Retinal pigment epithelial cell (primary cell): ENCODE measurements at regions not wholly inside any gene's neighbourhood (a gene's known extent, or its start where the extent isn't known, plus 50 kb on each side); places are given as distances from the start of the nearest gene placed in this dataset.
A peak's percentile ranks its signal among the peaks of the same experiment; 100 is the strongest.

Experiments
- DNase-seq: peaks from one replicate; pipeline ENCODE4 v3.0.0-alpha.2; 2010; ENCODE audit warnings: low read depth
- H3K4me3 ChIP-seq: 2 replicates; pipeline ENCODE4 v1.5.1; 2011; ENCODE audit warnings: mild to moderate bottlenecking, low read length, control low read depth, moderate library complexity
- TF ChIP-seq, protein P1 (sequence below): conservative IDR thresholded peaks from 2 replicates; pipeline ENCODE4 v1.5.1; 2011; ENCODE audit warnings: low read depth, low read length, control low read depth, inconsistent platforms

DNA sequence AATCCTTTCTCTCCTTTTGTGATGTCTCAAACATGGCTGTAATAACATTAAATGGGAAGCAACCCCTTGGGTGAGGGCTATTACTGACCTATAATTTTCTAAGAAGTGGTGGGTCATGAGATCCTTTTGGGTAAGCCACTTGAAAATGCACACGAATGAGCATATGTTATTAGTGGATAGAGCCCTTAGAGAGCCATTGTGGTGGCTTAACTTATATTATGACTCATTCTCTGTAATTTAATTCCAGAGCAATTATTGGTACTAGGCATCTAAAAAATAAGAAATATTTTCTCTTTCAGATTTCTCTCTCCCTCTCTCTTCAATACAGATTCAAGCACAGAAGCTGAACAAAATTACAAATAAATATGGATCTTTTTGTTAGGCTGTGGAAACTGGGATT lies 1177.4 kb upstream of the PHF14 start:
- no peak overlapping the region for H3K4me3 ChIP-seq
- TF ChIP-seq, protein P1, sequence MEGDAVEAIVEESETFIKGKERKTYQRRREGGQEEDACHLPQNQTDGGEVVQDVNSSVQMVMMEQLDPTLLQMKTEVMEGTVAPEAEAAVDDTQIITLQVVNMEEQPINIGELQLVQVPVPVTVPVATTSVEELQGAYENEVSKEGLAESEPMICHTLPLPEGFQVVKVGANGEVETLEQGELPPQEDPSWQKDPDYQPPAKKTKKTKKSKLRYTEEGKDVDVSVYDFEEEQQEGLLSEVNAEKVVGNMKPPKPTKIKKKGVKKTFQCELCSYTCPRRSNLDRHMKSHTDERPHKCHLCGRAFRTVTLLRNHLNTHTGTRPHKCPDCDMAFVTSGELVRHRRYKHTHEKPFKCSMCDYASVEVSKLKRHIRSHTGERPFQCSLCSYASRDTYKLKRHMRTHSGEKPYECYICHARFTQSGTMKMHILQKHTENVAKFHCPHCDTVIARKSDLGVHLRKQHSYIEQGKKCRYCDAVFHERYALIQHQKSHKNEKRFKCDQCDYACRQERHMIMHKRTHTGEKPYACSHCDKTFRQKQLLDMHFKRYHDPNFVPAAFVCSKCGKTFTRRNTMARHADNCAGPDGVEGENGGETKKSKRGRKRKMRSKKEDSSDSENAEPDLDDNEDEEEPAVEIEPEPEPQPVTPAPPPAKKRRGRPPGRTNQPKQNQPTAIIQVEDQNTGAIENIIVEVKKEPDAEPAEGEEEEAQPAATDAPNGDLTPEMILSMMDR, result no peak
- peak; percentile 33 for DNase-seq

DNA sequence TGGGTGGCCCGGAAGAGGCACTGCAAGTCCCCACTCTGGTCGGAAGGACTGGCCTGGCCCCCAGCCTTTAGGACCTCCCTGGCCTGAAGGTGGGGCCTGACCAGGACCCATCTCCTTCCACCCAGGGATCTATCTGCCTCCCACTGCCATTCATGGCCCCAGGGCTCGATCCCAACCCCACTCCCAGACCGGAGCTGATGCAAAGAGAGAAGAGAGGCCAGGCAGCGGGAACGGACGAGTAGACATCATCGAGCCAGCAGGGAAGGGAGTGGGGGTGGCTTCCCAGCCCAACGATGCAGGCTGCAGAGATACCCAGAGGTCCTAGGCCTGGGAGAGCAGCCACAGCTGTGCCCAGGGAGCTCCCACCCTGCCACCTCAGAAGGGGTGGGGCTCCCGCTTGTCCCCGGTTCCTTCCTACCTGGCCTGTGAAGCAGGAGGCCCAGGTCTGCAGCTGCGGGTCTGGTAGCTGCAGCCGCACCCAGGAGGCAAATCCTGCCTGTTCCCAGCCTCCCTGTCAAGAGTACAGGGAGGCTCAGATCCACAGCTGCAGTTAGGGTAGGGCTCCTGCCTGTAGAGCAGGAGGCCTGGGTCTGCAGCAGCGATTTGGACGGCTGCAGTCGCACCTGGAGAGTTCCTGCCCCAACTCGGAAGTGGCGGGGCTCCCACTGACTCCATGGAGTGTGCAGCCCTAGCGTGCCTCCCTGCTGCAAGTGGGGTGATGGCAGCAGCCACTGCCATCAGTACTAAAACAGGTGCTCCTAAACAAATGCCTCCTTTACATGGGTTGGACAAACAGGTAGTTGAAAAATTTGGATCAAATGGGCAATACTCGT lies 1151.0 kb upstream of the PHF14 start:
- TF ChIP-seq, protein P1, result no peak
- no peak overlapping the region for H3K4me3 ChIP-seq
- DNase-seq, result no peak

GRCh38 chr7:9835199-9835598 lies 1138.5 kb upstream of the PHF14 start:
- DNase-seq, result no peak
- no peak overlapping the region for H3K4me3 ChIP-seq
- TF ChIP-seq, protein P1, result no peak

DNA sequence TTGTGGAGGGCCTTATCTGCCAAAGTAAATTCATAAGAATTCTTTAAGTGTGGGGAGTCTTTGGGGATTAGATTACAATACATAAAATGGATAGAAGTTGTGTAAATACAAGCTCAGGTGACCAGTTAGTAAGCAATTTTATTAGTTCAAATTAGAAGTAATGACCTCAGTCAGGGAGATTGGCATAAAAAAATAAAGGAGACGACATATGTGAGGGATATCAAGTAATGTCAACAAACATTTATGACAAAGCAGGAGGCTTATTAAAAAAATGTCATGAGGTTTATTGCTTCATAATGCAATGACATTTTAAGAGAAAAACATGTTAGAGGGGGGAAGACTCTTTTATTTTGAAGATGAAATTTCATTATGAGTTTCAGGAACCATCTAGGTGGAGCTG lies 1137.0 kb upstream of the PHF14 start:
- no peak overlapping the region for H3K4me3 ChIP-seq
- TF ChIP-seq, protein P1, result no peak
- peak; percentile 22 for DNase-seq

- H3K4me3 ChIP-seq, result no peak overlapping the region
- TF ChIP-seq, protein P1, result no peak
- DNase-seq, result peak; percentile 22
These were observed 1131.4 kb upstream of the PHF14 start for GRCh38 chr7:9842301-9842700.

GRCh38 chr7:9846902-9847301 lies 1126.8 kb upstream of the PHF14 start:
- no peak for DNase-seq
- H3K4me3 ChIP-seq, result no peak overlapping the region
- TF ChIP-seq, protein P1, result no peak

GRCh38 chr7:9854605-9855004 lies 1119.1 kb upstream of the PHF14 start:
- no peak overlapping the region for H3K4me3 ChIP-seq
- TF ChIP-seq, protein P1, result no peak
- no peak for DNase-seq
